Ishikawa (cell line): ENCODE measurements at regions not wholly inside any gene's neighbourhood (a gene's known extent, or its start where the extent isn't known, plus 50 kb on each side); places are given as distances from the start of the nearest gene placed in this dataset.

Source experiments
- CEBPB ChIP-seq: IDR thresholded peaks from 2 replicates; pipeline ENCODE4 v1.6.1; 2012
- CREB1 ChIP-seq: IDR thresholded peaks from 2 replicates; pipeline ENCODE4 v1.6.1; 2012; ENCODE audit warnings: low read depth
- EGR1 ChIP-seq: IDR thresholded peaks from 2 replicates; pipeline ENCODE4 v1.6.1; 2012
- EP300 ChIP-seq: IDR thresholded peaks from 2 replicates; pipeline ENCODE4 v1.6.1; 2012; ENCODE audit warnings: borderline replicate concordance
- FOXM1 ChIP-seq: IDR thresholded peaks from 2 replicates; pipeline ENCODE4 v1.6.1; 2012; ENCODE audit warnings: low read depth, borderline replicate concordance
- NFIC ChIP-seq: IDR thresholded peaks from 2 replicates; pipeline ENCODE4 v1.6.1; 2012
- RAD21 ChIP-seq: IDR thresholded peaks from 2 replicates; pipeline ENCODE4 v1.6.1; 2012; ENCODE audit warnings: low read depth
- TAF1 ChIP-seq: IDR thresholded peaks from 2 replicates; pipeline ENCODE4 v1.6.1; 2012; ENCODE audit warnings: low read depth, mild to moderate bottlenecking
- TCF12 ChIP-seq: IDR thresholded peaks from 2 replicates; pipeline ENCODE4 v1.6.1; 2012; ENCODE audit warnings: low read depth
- TEAD4 ChIP-seq: IDR thresholded peaks from 2 replicates; pipeline ENCODE4 v1.6.1; 2012
- USF1 ChIP-seq: IDR thresholded peaks from 2 replicates; pipeline ENCODE4 v1.6.1; 2012
- YY1 ChIP-seq: IDR thresholded peaks from 2 replicates; pipeline ENCODE4 v1.6.1; 2012; ENCODE audit warnings: low read depth
- ZBTB7A ChIP-seq: IDR thresholded peaks from 2 replicates; pipeline ENCODE4 v1.6.1; 2012; ENCODE audit warnings: low read depth
- TF ChIP-seq, protein P1 (sequence below): IDR thresholded peaks from 2 replicates; pipeline ENCODE4 v1.6.1; 2012
- TF ChIP-seq, protein P2 (sequence below): IDR thresholded peaks from 2 replicates; pipeline ENCODE4 v1.6.1; 2012; ENCODE audit warnings: low read depth, mild to moderate bottlenecking

- TF ChIP-seq YY1 (no peak), TAF1 (no peak), RAD21 (no peak), USF1 (no peak), TCF12 (no peak), FOXM1 (no peak), CEBPB (no peak), CREB1 (no peak), TEAD4 (no peak), EGR1 (no peak)
- TF ChIP-seq, protein P1, sequence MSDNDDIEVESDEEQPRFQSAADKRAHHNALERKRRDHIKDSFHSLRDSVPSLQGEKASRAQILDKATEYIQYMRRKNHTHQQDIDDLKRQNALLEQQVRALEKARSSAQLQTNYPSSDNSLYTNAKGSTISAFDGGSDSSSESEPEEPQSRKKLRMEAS: no peak
- TF ChIP-seq, protein P2, sequence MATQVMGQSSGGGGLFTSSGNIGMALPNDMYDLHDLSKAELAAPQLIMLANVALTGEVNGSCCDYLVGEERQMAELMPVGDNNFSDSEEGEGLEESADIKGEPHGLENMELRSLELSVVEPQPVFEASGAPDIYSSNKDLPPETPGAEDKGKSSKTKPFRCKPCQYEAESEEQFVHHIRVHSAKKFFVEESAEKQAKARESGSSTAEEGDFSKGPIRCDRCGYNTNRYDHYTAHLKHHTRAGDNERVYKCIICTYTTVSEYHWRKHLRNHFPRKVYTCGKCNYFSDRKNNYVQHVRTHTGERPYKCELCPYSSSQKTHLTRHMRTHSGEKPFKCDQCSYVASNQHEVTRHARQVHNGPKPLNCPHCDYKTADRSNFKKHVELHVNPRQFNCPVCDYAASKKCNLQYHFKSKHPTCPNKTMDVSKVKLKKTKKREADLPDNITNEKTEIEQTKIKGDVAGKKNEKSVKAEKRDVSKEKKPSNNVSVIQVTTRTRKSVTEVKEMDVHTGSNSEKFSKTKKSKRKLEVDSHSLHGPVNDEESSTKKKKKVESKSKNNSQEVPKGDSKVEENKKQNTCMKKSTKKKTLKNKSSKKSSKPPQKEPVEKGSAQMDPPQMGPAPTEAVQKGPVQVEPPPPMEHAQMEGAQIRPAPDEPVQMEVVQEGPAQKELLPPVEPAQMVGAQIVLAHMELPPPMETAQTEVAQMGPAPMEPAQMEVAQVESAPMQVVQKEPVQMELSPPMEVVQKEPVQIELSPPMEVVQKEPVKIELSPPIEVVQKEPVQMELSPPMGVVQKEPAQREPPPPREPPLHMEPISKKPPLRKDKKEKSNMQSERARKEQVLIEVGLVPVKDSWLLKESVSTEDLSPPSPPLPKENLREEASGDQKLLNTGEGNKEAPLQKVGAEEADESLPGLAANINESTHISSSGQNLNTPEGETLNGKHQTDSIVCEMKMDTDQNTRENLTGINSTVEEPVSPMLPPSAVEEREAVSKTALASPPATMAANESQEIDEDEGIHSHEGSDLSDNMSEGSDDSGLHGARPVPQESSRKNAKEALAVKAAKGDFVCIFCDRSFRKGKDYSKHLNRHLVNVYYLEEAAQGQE: no peak
Observed at GRCh38 chr18:46209161-46209560, 105.0 kb downstream of the HAUS1 start.

DNA sequence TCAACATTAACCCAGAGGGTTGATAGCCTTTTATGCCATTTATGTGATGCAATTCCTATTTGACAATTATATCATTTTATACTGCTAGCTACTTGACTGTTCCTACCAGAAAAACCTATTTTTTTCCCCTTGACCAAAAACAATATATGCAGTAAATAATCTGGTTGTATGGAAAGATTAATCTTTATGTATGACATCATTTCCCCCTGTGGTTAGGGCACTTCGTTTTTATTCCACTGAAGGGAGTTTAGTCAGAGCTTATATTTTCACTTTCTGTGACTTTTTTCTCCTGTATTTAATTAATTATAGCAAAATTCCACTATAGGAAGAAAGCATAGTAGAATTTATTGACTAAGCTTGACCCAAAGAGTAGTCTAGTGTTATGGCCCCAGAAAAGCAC is 107.6 kb downstream of the HAUS1 start:
- no peak for TF ChIP-seq NFIC
- no peak for TF ChIP-seq CEBPB
- TF ChIP-seq YY1: no peak
- TF ChIP-seq, protein P2: no peak
- no peak for TF ChIP-seq TCF12
- no peak for TF ChIP-seq ZBTB7A
- TF ChIP-seq TEAD4: no peak
- TF ChIP-seq, protein P1: no peak
- no peak for TF ChIP-seq RAD21
- TF ChIP-seq EGR1: no peak
- no peak for TF ChIP-seq FOXM1
- no peak for TF ChIP-seq TAF1
- TF ChIP-seq EP300: no peak
- TF ChIP-seq CREB1: no peak
- no peak for TF ChIP-seq USF1

- TF ChIP-seq, protein P1: no peak
- TF ChIP-seq EP300: no peak
- no peak for TF ChIP-seq NFIC
- TF ChIP-seq YY1: no peak
- TF ChIP-seq CREB1: no peak
- no peak for TF ChIP-seq TEAD4
- TF ChIP-seq CEBPB: no peak
- TF ChIP-seq EGR1: no peak
- no peak for TF ChIP-seq TAF1
- TF ChIP-seq USF1: no peak
- TF ChIP-seq ZBTB7A: no peak
Observed at GRCh38 chr18:46212398-46212797, 108.2 kb downstream of the HAUS1 start.

DNA sequence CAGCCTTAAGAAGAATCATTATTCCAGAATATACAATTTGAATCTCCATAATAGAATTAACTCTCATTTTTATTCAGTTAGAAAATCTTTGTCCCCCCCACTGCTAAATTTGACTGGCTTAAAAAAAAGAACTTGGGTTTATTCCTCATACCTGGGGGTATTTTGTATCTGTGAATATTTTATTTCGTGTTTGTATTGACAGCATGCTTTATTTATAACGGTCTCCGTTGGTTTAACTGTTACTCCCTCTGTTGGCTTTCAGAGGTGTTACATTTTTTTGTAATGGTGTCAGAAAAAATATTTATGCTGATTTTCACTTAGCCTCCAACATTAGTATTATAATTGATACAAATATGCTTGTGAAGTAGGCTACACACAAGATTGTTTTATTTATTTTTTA is 109.1 kb downstream of the HAUS1 start:
- TF ChIP-seq ZBTB7A (no peak), CEBPB (no peak), RAD21 (peak; percentile 51; the same call in 1 of the 2 replicates), EP300 (no peak), FOXM1 (no peak)
- TF ChIP-seq, protein P1: no peak

DNA sequence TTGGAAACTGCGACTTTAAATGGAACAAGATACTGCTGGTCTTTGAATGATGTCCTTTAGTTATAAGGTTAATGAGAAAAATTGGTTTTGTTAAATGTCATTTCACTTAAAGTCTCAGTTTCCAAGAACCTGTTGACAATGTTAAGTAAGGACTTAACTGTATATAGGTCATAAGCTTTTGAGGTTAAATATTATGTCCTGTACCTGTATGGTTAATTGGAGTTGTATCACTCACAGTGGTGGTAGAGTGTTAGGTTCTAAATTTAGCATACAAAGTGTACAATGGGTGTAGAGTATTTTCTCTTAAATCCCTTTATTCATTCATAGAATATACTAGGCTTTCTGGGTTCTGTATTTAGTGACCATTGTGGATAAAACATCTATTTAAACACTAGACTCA is 110.2 kb downstream of the HAUS1 start:
- no peak for TF ChIP-seq CEBPB
- TF ChIP-seq TEAD4: no peak
- TF ChIP-seq, protein P1: no peak
- TF ChIP-seq CREB1: no peak
- TF ChIP-seq EP300: no peak
- TF ChIP-seq YY1: no peak
